CD4-positive, CD25-positive, alpha-beta regulatory T cell (primary cell): ENCODE measurements at regions not wholly inside any gene's neighbourhood (a gene's known extent, or its start where the extent isn't known, plus 50 kb on each side); places are given as distances from the start of the nearest gene placed in this dataset.
A peak's percentile ranks its signal among the peaks of the same experiment; 100 is the strongest.

Experiments
- ATAC-seq, 2 donors: fragments of 150-1000 bp; cut with Tn5 transposase; one replicate each; pipeline ENCODE4 v1.10.0; 2021; ENCODE audit warnings: low read depth in 2 of 2, moderate number of reproducible peaks in 2 of 2, moderate library complexity in 1 of 2
- DNase-seq, 3 donors: peaks; one replicate each; pipeline versions ENCODE4 v3.0.0 to v3.0.0-alpha.2; 2012 to 2022; ENCODE audit warnings: mixed read lengths in 1 of 3
- H3K27ac ChIP-seq: one replicate; pipeline ENCODE4 v1.7.0; 2013; ENCODE audit warnings: mild to moderate bottlenecking, low read length; ENCODE audit not compliant: insufficient read depth, poor library complexity, severe bottlenecking
- H3K27me3 ChIP-seq: one replicate; pipeline ENCODE4 v1.7.0; 2013; ENCODE audit warnings: low read length; ENCODE audit not compliant: control insufficient read depth, insufficient read depth
- H3K36me3 ChIP-seq: one replicate; pipeline ENCODE4 v1.7.0; 2013; ENCODE audit warnings: mild to moderate bottlenecking, low read length, moderate library complexity; ENCODE audit not compliant: control insufficient read depth, insufficient read depth
- H3K4me1 ChIP-seq: 2 replicates; pipeline ENCODE4 v1.7.0; 2013; ENCODE audit warnings: mild to moderate bottlenecking, low read length; ENCODE audit not compliant: insufficient read depth, control insufficient read depth, poor library complexity, severe bottlenecking
- H3K4me3 ChIP-seq: one replicate; pipeline ENCODE4 v1.7.0; 2013; ENCODE audit warnings: low read depth, mild to moderate bottlenecking, low read length, moderate library complexity
- H3K9me3 ChIP-seq, 2 experiments: 1 replicate in 1 of 2; 2 replicates in 1 of 2; pipeline ENCODE4 v1.7.0; 2013; ENCODE audit warnings: low read length in 2 of 2, mild to moderate bottlenecking in 1 of 2, moderate library complexity in 1 of 2; ENCODE audit not compliant: control insufficient read depth in 2 of 2
- H3K27ac Mint-ChIP-seq, 3 donors: one replicate each; pipeline ENCODE4 v1.8.0; 2020 to 2022; ENCODE audit warnings: mild to moderate bottlenecking in 3 of 3, mixed read lengths in 3 of 3, moderate library complexity in 2 of 3
- H3K27me3 Mint-ChIP-seq: one replicate; pipeline ENCODE4 v1.8.0; 2022; ENCODE audit warnings: mild to moderate bottlenecking, mixed read lengths
- H3K36me3 Mint-ChIP-seq: one replicate; pipeline ENCODE4 v1.8.0; 2020; ENCODE audit warnings: mixed read lengths
- H3K4me1 Mint-ChIP-seq, 4 donors: one replicate each; pipeline ENCODE4 v1.8.0; 2020 to 2022; ENCODE audit warnings: mixed read lengths in 4 of 4, mild to moderate bottlenecking in 1 of 4
- H3K4me3 Mint-ChIP-seq, 4 donors: one replicate each; pipeline ENCODE4 v1.8.0; 2020 to 2022; ENCODE audit warnings: mild to moderate bottlenecking in 4 of 4, mixed read lengths in 4 of 4, moderate library complexity in 3 of 4
- H3K9me3 Mint-ChIP-seq, 7 donors: one replicate each; pipeline ENCODE4 v1.8.0; 2020 to 2022; ENCODE audit warnings: mixed read lengths in 7 of 7, mild to moderate bottlenecking in 3 of 7, moderate library complexity in 2 of 7

DNA sequence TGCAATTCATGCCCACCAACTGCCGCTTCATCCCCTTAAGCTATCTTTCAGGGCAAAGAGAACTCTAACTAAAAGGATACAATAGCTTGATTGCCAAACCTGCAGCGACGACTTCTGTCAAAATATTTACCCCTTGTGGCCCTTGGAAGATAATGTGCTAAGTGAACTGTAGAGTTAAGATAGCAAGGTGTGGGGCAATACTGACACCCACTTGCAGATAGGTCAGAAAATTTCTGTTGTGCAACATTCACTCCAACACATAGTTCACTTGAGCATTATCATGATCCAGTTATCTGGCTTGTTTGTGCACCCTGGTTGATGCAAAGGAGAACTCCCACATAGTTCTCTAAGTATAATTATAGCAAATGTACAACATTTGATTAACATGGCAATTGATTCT is 55.6 kb downstream of the RHOXF2B start:
- ATAC-seq (no peak), DNase-seq (no peak)
- H3K4me3 Mint-ChIP-seq, result no peak overlapping the region
- peaks cover 13% of the 10 kb centered on the region for H3K27me3 Mint-ChIP-seq
- Histone ChIP-seq H3K4me1 (no peaks in the 10 kb centered on the region), H3K9me3 (no peaks in the 10 kb centered on the region), H3K4me3 (no peak overlapping the region), H3K36me3 (no peaks in the 10 kb centered on the region), H3K27ac (no peak overlapping the region), H3K27me3 (no peaks in the 10 kb centered on the region)
- H3K4me1 Mint-ChIP-seq, result peaks cover 0 to 3% (median 0%) of the 10 kb centered on the region in 4 donors
- H3K9me3 Mint-ChIP-seq, result no peaks in the 10 kb centered on the region
- H3K36me3 Mint-ChIP-seq, result no peaks in the 10 kb centered on the region
- H3K27ac Mint-ChIP-seq, result no peak overlapping the region

DNA sequence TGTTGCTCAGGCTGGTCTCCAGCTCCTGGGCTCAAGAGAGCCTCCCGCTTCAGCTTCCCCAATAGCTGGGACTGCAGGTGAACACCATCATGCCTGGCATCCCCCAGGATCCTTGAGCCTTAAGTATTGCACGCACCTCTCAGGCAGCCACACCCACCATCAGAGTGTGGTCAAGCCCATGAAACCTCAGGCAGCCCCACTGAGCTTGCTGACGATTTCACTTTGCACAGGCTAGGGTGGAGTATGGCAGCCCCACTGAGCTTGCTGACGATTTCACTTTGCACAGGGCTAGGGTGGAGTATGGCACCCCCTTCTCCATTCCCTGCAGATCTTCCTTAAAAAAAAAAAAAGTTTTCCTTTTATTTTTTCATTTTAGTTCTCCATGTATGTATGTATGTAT is 57.2 kb downstream of the RHOXF2B start:
- Histone ChIP-seq H3K36me3 (no peaks in the 10 kb centered on the region), H3K27me3 (no peaks in the 10 kb centered on the region), H3K9me3 (no peaks in the 10 kb centered on the region), H3K4me3 (no peak overlapping the region), H3K27ac (no peak overlapping the region), H3K4me1 (no peaks in the 10 kb centered on the region)
- ATAC-seq, result no peak
- DNase-seq, result no peak
- Mint-ChIP-seq H3K36me3 (no peaks in the 10 kb centered on the region), H3K4me3 (no peak overlapping the region), H3K9me3 (peaks cover 0 to 2% (median 0%) of the 10 kb centered on the region in 7 donors), H3K27ac (no peak overlapping the region), H3K4me1 (peaks cover 0 to 9% (median 0%) of the 10 kb centered on the region in 4 donors), H3K27me3 (peaks cover 23% of the 10 kb centered on the region)

DNA sequence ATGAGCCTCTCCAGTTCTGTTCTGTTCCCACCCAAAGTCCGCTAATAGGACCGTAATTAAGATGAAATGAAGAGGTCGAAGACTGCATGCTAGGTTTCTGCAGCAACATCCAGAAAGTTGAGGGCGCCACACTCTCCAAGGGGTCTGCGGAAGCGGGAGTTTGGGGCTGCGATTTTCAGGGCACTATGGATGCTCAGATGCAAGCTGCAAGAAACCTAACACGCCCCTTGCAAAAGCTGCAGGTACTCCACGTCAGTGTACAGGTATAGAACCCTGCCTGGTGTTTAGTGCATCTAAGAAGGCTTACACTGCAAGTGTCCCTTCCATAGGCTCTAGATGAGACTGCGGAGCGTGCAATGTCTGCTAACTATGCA is 61.4 kb downstream of the RHOXF2B start:
- Histone ChIP-seq H3K36me3 (no peaks in the 10 kb centered on the region), H3K4me3 (no peak overlapping the region), H3K27me3 (no peaks in the 10 kb centered on the region), H3K27ac (no peak overlapping the region), H3K4me1 (no peaks in the 10 kb centered on the region), H3K9me3 (no peaks in the 10 kb centered on the region)
- H3K36me3 Mint-ChIP-seq, result no peaks in the 10 kb centered on the region
- no peak for DNase-seq
- H3K9me3 Mint-ChIP-seq, result peaks cover 0 to 4% (median 0%) of the 10 kb centered on the region in 7 donors
- no peak for ATAC-seq
- peak overlapping the region in 1 of 4 donors; percentile 72 for H3K4me3 Mint-ChIP-seq
- H3K27ac Mint-ChIP-seq, result no peak overlapping the region
- H3K4me1 Mint-ChIP-seq, result peaks cover 0 to 12% (median 0%) of the 10 kb centered on the region in 4 donors
- H3K27me3 Mint-ChIP-seq, result peaks cover 45% of the 10 kb centered on the region

DNA sequence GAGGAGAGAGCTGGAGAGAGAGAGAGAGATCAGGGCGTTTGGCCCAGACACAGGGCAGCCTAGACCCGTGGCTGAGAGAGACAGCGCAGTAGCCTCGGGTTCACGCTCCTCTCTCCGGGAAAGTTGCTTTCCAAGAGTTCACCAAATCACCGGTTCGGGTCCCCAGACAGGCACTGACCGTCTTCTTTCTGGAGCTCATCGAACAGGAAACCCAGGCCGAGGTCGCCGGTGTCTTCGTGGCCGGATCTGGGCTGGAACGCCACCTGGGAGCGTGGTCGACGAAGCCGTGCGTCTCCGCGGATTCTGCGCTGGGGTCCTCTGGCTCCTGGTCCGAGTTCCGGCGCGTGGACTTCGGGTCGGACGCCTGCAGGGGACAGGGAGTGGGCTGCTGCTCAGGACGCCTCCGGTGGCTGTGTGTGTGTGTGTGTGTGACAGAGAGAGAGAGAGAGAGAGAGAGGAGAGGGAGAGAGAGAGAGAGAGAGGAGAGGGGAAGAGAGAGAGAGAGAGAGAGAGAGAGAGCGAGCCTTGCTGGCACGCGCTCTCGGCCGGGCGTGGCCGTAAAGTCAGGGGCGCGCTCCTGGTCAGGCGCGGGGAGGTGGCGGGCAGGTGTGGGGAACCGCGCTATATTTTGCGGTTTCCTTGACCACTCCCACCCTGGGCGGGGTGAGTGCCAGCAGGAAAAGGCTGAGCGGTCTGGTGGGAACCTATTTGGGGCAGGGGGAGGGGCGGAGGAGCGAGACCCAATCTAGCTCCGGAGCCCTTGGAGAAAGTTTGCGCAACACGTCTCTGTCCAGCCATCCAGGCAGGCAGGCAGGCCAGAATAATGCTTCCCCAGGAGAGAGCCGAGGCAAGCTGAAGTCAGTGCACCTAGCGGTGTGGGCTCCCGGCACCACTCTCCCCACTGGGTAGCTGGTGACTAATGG is 62.1 kb downstream of the RHOXF2B start:
- Mint-ChIP-seq H3K36me3 (no peaks in the 10 kb centered on the region), H3K27ac (peak overlapping the region in 1 of 3 donors; percentile 52), H3K27me3 (peaks cover 47% of the 10 kb centered on the region), H3K4me1 (peaks cover 0 to 12% (median 0%) of the 10 kb centered on the region in 4 donors), H3K9me3 (peaks cover 0 to 4% (median 0%) of the 10 kb centered on the region in 7 donors), H3K4me3 (peak overlapping the region in 3 of 4 donors; percentile 41 to 72 (median 47))
- Histone ChIP-seq H3K9me3 (no peaks in the 10 kb centered on the region), H3K27ac (no peak overlapping the region), H3K4me1 (no peaks in the 10 kb centered on the region), H3K36me3 (no peaks in the 10 kb centered on the region), H3K4me3 (no peak overlapping the region), H3K27me3 (no peaks in the 10 kb centered on the region)
- ATAC-seq (no peak), DNase-seq (no peak)

DNA sequence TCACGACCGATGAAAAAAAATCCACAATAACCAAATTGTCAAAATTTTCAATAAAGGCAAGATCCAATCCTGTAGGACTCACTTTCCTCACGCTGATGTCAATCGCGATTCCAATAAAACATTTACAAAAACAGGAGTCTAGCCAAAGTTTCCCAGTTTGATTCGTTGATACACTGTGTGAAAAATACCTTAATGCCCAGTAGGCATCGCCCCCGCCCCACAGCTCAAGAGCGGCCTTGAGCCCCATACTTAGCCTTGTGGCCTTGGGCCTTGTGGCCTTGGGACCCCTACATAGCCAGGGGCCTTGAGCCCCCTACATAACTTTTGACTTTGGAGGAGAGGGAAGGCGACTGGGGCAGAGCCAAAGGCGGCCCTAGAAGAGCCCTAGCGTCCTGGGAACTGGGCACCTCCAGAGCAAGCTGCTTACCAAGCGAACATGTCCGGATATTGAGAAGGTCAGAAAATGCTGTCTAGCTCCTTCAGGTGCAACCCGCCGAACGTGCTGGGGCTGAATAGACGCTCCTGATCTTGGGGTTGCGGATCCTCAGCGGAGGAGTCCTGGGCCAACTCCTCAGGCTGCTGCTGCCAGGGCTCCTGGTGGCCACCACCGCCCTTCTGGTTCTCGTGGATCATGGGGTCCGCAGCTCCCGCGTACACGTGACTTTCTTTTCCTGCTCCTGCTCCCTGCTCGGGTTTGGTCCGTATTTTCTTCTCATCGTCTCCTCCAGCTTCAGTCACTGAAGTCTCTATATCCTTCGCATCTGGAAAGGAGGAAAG is 62.9 kb downstream of the RHOXF2B start:
- Histone ChIP-seq H3K36me3 (no peaks in the 10 kb centered on the region), H3K4me1 (no peaks in the 10 kb centered on the region), H3K9me3 (no peaks in the 10 kb centered on the region), H3K27ac (no peak overlapping the region), H3K4me3 (no peak overlapping the region), H3K27me3 (no peaks in the 10 kb centered on the region)
- ATAC-seq, result no peak
- H3K36me3 Mint-ChIP-seq, result no peaks in the 10 kb centered on the region
- H3K4me1 Mint-ChIP-seq, result peaks cover 0 to 12% (median 0%) of the 10 kb centered on the region in 4 donors
- peak overlapping the region in 1 of 3 donors; percentile 26 for H3K27ac Mint-ChIP-seq
- DNase-seq, result no peak
- H3K4me3 Mint-ChIP-seq, result peak overlapping the region in 1 of 4 donors; percentile 72
- peaks cover 52% of the 10 kb centered on the region for H3K27me3 Mint-ChIP-seq
- peaks cover 0 to 6% (median 0%) of the 10 kb centered on the region in 7 donors for H3K9me3 Mint-ChIP-seq

DNA sequence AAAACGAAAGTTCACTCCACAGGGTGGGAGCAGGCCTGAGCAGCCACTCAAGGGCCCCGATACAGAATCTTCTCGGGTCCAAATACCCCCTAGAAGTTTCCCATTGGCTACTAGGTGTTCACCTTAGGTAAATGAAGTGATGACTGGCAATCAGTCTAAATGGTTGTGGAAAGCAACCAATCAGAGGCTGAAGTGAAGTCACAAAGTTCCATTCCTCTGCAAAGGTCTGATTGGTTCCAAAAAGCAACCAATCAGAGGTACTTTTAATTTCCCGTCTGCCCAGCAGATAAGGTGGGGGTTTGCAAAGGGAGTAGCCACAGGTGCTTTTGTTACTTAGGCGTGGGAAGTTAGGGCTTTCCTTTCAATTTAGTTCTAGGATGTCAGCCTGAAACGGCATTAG is 58.2 kb upstream of the NKAP start:
- Mint-ChIP-seq H3K4me3 (no peak overlapping the region), H3K4me1 (peaks cover 0 to 16% (median 4%) of the 10 kb centered on the region in 4 donors), H3K27ac (no peak overlapping the region), H3K9me3 (no peaks in the 10 kb centered on the region), H3K36me3 (no peaks in the 10 kb centered on the region), H3K27me3 (peaks cover 53% of the 10 kb centered on the region)
- H3K27ac ChIP-seq, result no peak overlapping the region
- H3K27me3 ChIP-seq, result peaks cover 12% of the 10 kb centered on the region
- no peak for ATAC-seq
- H3K4me3 ChIP-seq, result no peak overlapping the region
- DNase-seq, result no peak
- H3K9me3 ChIP-seq, result no peaks in the 10 kb centered on the region
- H3K4me1 ChIP-seq, result no peaks in the 10 kb centered on the region
- no peaks in the 10 kb centered on the region for H3K36me3 ChIP-seq

DNA sequence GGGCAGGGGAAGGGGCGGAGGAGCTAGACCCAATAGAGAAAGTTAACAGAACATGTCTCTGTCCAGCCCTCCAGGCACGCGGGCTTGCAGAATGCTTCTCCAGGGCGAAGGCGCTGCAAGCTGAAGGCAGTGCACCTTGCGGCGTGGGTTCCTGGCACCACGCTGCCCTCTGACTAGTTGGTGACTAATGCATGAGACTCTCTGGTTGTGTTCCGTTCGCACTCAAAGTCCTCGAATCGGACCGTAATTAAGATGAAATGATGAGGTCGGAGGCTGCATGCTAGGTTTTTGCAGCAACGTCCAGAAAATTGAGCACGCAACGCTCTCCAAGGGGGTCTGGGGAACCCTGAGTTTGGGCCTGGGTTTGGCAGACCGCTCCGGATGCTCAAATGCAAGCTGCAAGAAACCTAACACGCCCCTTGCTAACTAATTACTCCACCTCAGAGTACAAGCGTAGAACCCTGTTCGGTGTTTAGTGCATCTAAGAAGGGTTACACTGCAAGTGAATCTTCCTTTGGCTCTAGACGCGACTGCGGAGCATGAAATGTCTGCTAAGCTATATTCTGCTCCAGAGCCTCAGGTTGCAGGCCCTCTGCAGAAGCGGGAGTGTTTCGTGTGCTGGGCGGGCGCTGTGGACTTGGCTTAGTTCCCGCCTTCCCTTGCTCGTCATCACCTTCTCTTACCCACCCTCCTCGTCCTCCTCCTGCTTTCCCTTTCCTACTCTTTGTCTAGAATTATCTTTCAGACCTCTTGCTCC is 57.1 kb upstream of the NKAP start:
- ATAC-seq, result no peak
- Mint-ChIP-seq H3K27ac (peak overlapping the region in 1 of 3 donors; percentile 26), H3K4me1 (peaks cover 0 to 16% (median 4%) of the 10 kb centered on the region in 4 donors)

More for the DNA sequence above, 57.1 kb upstream of the NKAP start:
- Mint-ChIP-seq H3K36me3 (no peaks in the 10 kb centered on the region), H3K4me3 (peak overlapping the region in 3 of 4 donors; percentile 68 to 71 (median 70)), H3K9me3 (no peaks in the 10 kb centered on the region), H3K27me3 (peaks cover 65% of the 10 kb centered on the region)
- DNase-seq, result no peak
- no peaks in the 10 kb centered on the region for H3K4me1 ChIP-seq
- no peaks in the 10 kb centered on the region for H3K9me3 ChIP-seq
- H3K27ac ChIP-seq, result no peak overlapping the region
- no peak overlapping the region for H3K4me3 ChIP-seq
- H3K27me3 ChIP-seq, result peaks cover 15% of the 10 kb centered on the region
- H3K36me3 ChIP-seq, result no peaks in the 10 kb centered on the region
